Activated T-helper 1 cell treated with Interleukin-2 at 50 U/mL for 16 hours (primary cell): ENCODE measurements at regions not wholly inside any gene's neighbourhood (a gene's known extent, or its start where the extent isn't known, plus 50 kb on each side); places are given as distances from the start of the nearest gene placed in this dataset.

Experiments
- DNase-seq: peaks from one replicate; pipeline ENCODE4 v3.0.0-alpha.2; 2020; ENCODE audit warnings: low read depth

DNA sequence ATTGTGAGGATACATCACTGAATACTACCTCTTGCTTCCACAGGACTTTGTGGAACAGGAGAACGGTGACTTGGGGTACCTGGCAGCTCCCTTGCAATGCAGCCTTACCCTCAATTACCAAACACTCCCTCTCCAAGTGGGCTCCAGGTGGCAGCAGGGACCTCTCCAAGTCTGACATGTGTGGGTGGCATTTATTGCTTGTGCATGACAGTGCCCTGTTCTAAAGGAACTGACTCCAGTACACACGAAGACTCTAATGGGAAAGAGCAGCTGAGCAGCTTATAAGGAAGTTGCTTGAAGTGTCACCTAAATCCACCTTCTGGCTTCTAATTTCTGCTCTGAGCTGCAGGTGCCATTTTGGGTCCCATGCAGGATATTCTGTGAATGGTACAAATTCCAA, 174.1 kb upstream of the SLCO3A1 start:
- no peak for DNase-seq

DNA sequence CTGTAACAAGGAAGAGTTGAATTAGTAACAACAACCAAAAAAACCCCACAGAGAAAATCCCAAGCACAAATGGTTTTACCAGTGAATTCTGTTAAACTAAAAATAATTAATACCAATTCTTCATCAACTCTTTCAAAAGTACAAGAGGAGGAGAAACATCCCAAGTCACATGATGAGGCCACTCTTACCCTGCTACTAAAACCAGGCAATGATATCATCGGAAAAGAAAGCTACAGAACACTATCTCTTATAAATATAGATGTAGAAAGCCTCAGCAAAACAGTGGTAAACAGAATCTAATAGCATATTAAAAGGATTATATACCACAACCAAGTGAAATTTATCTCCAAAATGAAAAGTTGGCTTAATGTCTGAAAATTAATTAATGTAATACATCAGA, 168.1 kb upstream of the SLCO3A1 start:
- DNase-seq: no peak

GRCh38 chr15:91688811-91689210, 164.7 kb upstream of the SLCO3A1 start:
- DNase-seq: no peak

GRCh38 chr15:91689377-91689776, 164.1 kb upstream of the SLCO3A1 start:
- DNase-seq: no peak

GRCh38 chr15:91692596-91692995, 160.9 kb upstream of the SLCO3A1 start:
- DNase-seq: no peak

- DNase-seq: no peak
Measured at GRCh38 chr15:91694131-91694830, 159.2 kb upstream of the SLCO3A1 start.

GRCh38 chr15:91694831-91695210, 158.7 kb upstream of the SLCO3A1 start:
- no peak for DNase-seq

DNA sequence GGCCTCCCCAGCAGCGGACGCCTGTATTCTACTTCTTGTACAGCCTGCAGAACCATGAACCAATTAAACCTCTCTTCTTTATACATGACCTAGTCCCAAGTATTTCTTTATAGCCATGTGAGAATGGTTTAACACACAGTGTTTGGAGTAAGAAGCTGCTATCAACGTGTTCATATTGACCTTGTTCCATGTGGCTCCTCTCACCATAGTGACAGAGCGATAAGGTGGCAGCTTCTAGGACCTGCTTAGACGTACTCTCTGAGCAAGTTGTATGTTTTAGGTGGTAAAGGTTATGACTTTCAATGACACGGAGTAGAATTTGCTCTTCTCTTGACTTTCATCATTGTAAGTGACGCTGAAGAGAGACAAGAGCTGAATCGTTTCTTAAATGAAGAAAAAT, 157.7 kb upstream of the SLCO3A1 start:
- no peak for DNase-seq

DNA sequence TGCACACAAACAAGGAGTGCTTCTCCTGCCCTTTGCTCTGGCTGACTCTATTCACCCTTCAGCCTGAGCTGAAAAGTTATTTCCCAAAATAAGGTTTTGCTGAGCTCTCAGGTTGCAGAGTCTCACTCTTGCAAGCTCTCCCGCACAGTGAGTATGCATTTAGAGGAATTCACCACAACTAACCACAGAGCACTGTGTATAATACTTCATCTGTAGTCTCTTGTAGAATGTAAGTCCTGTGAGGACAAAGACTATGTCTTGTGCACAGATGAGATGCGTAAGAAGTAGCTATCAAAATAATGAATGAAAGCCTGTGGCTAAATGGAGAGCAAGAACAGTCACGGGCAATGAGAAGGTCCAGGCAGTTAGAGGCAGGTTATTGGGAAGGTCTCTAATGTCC, 156.5 kb upstream of the SLCO3A1 start:
- DNase-seq: no peak

GRCh38 chr15:91698241-91698640, 155.3 kb upstream of the SLCO3A1 start:
- no peak for DNase-seq

- DNase-seq: no peak
Measured at GRCh38 chr15:91699741-91700140, 153.8 kb upstream of the SLCO3A1 start.

GRCh38 chr15:91703274-91703673, 150.2 kb upstream of the SLCO3A1 start:
- DNase-seq: no peak

DNA sequence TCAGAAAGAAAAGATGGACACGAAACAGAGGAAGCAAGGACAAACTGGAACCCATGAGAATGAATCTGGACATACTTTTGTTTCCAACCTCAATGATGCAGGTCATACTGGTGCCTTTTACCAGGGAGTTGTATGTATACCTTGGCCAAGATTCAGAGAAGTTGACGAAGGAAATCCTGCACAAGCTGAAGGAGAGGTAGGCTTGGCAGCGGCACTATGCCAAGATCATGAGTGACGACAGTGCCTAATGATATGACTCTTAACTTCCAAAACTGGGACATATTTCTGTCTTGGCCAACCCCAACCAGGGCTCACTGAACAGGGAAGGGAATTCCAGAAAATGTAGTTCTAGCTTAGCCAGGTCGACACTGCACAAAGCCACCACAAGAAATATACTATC, 149.2 kb upstream of the SLCO3A1 start:
- no peak for DNase-seq

- peak; percentile 62 for DNase-seq
Measured at GRCh38 chr15:91706322-91707032, 147.0 kb upstream of the SLCO3A1 start.

- DNase-seq: no peak
Measured at GRCh38 chr15:91710080-91710698, 143.3 kb upstream of the SLCO3A1 start.

DNA sequence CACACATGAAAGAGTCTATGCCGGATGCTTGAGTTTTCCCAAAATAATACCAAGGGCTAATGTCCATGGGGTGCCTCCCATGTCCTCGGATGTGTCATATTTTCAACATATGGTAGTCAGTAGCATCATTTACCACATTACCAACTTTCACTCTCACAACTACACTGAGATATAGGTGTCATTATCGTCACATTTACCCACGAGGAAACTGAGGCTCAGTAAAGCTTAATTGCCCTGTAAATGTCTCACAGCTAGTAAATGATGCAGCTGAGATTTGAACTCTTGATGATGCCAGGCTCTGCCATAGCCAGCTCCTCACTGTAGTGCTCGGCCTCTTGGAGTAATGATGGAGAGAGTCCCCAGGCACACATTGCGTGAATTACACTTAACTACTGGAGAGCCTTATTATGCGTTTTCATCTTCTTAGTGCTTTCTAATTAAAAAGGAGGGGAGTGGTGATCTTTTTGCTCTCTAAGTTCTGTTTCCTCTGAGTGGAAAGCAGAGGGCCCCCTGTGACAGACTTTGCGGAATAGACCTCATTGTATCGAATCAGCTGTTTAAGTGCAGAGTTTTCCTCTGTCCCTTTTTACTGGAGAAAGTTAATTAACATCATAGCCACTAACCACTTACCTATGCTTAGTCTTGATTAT, 142.0 kb upstream of the SLCO3A1 start:
- no peak for DNase-seq

GRCh38 chr15:91712286-91712685, 141.2 kb upstream of the SLCO3A1 start:
- DNase-seq: no peak

DNA sequence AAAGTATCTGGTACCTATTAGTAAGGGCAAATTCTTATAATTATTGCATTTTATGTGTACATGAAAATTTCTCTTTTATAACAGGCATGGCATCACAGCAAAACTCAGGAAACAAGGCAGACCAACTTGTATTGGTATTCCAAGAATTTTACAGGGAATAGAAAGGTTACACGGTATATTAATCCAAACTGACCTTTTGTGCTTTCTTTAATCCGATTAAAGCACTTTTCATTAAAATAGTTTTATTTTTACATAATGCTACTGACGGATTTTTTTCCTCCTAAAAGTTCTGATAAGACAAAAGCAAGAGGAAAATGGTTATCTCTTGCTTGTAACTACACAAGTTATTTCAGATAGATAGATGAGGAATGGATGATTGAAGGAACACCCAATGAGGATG, 137.0 kb upstream of the SLCO3A1 start:
- no peak for DNase-seq

DNA sequence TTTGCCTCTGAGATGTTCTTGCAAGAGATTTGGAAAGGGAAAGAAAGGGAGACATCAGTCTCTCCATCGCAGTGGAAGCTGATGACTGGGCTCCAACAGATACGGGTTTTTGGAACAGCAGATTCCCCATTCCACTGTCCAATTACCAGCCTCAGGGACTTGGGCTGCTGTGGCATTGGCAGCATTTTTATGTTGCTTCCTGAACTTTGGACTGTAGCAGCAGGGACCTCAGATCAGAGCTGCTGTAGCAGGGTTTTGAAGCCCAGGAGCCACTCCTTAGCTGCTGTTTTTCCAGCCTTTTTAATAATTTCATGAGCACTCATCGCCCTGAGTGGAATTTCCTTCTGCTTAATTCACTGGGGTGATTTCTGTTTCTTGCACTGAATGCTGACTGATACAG, 135.7 kb upstream of the SLCO3A1 start:
- DNase-seq: no peak

- DNase-seq: no peak
Measured at GRCh38 chr15:91723959-91724358, 129.5 kb upstream of the SLCO3A1 start.

DNA sequence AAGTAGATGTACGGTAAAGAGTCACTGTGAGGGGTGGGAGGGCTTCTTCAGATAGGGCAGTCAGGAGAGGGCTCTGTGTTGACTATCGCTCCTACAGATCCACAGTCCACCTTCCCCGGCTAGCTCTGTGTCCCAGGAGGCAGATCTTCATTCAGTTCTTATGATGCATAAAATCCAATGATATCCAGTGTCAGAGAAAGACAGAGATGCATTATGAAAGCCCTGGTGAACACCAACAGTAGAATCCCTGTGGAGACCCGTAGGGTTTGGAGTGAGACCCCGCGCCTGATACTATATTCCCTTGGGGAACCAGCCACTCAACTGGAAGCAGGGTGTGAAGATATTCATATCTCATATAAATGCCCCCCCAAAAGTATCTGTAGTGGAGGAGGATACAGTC, 119.8 kb upstream of the SLCO3A1 start:
- no peak for DNase-seq

DNA sequence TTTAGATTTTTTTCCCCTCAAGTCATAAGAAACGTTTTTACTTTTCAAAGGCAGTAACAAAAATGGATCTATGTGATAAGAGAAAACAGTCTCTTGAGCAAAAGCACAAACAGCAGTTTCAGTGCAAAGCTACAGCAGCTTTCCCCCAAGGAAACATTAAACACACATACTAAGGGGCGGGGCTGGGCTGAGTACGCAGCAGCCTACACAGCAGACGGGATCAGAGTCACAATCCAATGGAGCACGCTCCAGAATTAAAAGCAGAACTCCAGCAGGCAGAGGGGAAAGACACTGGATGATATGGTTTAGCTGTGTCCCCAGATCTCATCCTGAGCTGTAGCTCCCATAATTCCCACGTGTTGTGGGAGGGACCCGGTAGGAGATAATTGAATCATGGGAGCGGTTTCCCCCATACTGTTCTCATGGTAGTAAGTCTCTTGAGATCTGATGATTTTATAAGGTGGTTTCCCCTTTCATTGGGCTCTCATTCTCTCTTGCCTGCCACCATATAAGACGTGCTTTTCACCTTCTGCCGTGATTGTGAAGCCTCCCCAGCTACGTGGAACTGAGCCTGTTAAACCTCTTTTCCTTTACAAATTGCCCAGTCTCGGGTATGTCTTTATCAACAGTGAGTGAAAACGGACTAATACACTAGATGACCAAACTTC, 116.2 kb upstream of the SLCO3A1 start:
- no peak for DNase-seq
